ENCODE measurements at regions not wholly inside any gene's neighbourhood (a gene's known extent, or its start where the extent isn't known, plus 50 kb on each side); places are given as distances from the start of the nearest gene placed in this dataset.
A peak's percentile ranks its signal among the peaks of the same experiment; 100 is the strongest.
"Not testable (repeated sequence)": the region's sequence is repeated elsewhere in the genome, so short reads cannot be mapped to it uniquely, and the experiment has no call there.

GRCh38 chr2:12490641-12491040 lies 226.1 kb upstream of the TRIB2 start:
- no peaks in the 10 kb centered on the region for H3K27me3 ChIP-seq (ENCODE audit: insufficient read depth, low read depth)
- no peaks in the 10 kb centered on the region for H3K79me2 ChIP-seq (ENCODE audit: low read depth)
- no peak overlapping the region for H3K27ac ChIP-seq
- H2AFZ ChIP-seq = no peak overlapping the region
- ChIA-PET CTCF (no interaction called here), POLR2A (ENCODE audit: unreplicated experiment) (no interaction called here)
- H3K36me3 ChIP-seq (ENCODE audit: low read depth) = no peaks in the 10 kb centered on the region
- no peak for TF ChIP-seq EZH2 (IDR thresholded peaks at IDR 0.05; ENCODE audit: low read depth)
- TF ChIP-seq, protein P1, sequence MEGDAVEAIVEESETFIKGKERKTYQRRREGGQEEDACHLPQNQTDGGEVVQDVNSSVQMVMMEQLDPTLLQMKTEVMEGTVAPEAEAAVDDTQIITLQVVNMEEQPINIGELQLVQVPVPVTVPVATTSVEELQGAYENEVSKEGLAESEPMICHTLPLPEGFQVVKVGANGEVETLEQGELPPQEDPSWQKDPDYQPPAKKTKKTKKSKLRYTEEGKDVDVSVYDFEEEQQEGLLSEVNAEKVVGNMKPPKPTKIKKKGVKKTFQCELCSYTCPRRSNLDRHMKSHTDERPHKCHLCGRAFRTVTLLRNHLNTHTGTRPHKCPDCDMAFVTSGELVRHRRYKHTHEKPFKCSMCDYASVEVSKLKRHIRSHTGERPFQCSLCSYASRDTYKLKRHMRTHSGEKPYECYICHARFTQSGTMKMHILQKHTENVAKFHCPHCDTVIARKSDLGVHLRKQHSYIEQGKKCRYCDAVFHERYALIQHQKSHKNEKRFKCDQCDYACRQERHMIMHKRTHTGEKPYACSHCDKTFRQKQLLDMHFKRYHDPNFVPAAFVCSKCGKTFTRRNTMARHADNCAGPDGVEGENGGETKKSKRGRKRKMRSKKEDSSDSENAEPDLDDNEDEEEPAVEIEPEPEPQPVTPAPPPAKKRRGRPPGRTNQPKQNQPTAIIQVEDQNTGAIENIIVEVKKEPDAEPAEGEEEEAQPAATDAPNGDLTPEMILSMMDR (conservative IDR thresholded peaks at IDR 0.05) = no peak
- intact Hi-C loops (cut with micrococcal nuclease; ENCODE audit: unreplicated experiment) = no loop called here
- DNase-seq = no peak
- no peaks in the 10 kb centered on the region for H3K9me2 ChIP-seq (ENCODE audit: insufficient read depth)
- H3F3A ChIP-seq (ENCODE audit: insufficient read depth, low read depth) = peaks cover 34% of the 10 kb centered on the region
- H3K4me2 ChIP-seq = no peak overlapping the region
- H4K20me1 ChIP-seq (ENCODE audit: insufficient read depth) = no peaks in the 10 kb centered on the region
- no TSS peak for BruUV-seq (replicated peaks)
- no peak overlapping the region for H3K4me3 ChIP-seq
- H3K4me1 ChIP-seq (replicated peaks; ENCODE audit: insufficient read depth) = peaks cover 30% of the 10 kb centered on the region
- no peaks in the 10 kb centered on the region for H3K9me3 ChIP-seq (ENCODE audit: insufficient read depth, low read depth)

GRCh38 chr2:12492360-12492759 lies 224.4 kb upstream of the TRIB2 start:
- POLR2A ChIA-PET (ENCODE audit: unreplicated experiment); H3K79me2 ChIP-seq (ENCODE audit: low read depth); H3K4me2 ChIP-seq; H2AFZ ChIP-seq; H3K36me3 ChIP-seq (ENCODE audit: low read depth); CTCF ChIA-PET; H3K27ac ChIP-seq; H3K27me3 ChIP-seq (ENCODE audit: insufficient read depth, low read depth); DNase-seq; BruUV-seq (replicated peaks); H3K9me2 ChIP-seq (ENCODE audit: insufficient read depth); H3K4me3 ChIP-seq; H3K9me3 ChIP-seq (ENCODE audit: insufficient read depth, low read depth); H4K20me1 ChIP-seq (ENCODE audit: insufficient read depth): not testable (repeated sequence)
- H3F3A ChIP-seq (ENCODE audit: insufficient read depth, low read depth) = peaks cover 17% of the 10 kb centered on the region
- intact Hi-C loops (cut with micrococcal nuclease; ENCODE audit: unreplicated experiment) = loop anchor here (2.0 kb wide), 1 partner anchor 36 kb away; no protein-coding TSS in a partner anchor
- H3K4me1 ChIP-seq (replicated peaks; ENCODE audit: insufficient read depth) = peaks cover 13% of the 10 kb centered on the region

- ChIA-PET CTCF (no interaction called here), POLR2A (ENCODE audit: unreplicated experiment) (interaction anchor here (0.7 kb wide), 1 partner anchor 1660 kb away, joined by 3 read pairs; no protein-coding TSS in a partner anchor)
- Histone ChIP-seq H3K27ac (peak overlapping the region; percentile 23), H3K4me1 (replicated peaks; ENCODE audit: insufficient read depth) (peaks cover 12% of the 10 kb centered on the region), H3K4me2 (peak overlapping the region; percentile 37), H4K20me1 (ENCODE audit: insufficient read depth) (no peaks in the 10 kb centered on the region), H3K27me3 (ENCODE audit: insufficient read depth, low read depth) (no peaks in the 10 kb centered on the region), H3K4me3 (no peak overlapping the region), H3K79me2 (ENCODE audit: low read depth) (no peaks in the 10 kb centered on the region), H3F3A (ENCODE audit: insufficient read depth, low read depth) (peaks cover 15% of the 10 kb centered on the region), H3K36me3 (ENCODE audit: low read depth) (no peaks in the 10 kb centered on the region), H3K9me3 (ENCODE audit: insufficient read depth, low read depth) (no peaks in the 10 kb centered on the region), H3K9me2 (ENCODE audit: insufficient read depth) (no peaks in the 10 kb centered on the region), H2AFZ (peak overlapping the region; percentile 42; the same call in 1 of the 2 replicates)
- intact Hi-C loops (cut with micrococcal nuclease; ENCODE audit: unreplicated experiment) = loop anchor here (2.0 kb wide), 1 partner anchor 36 kb away; no protein-coding TSS in a partner anchor
- no TSS peak for BruUV-seq (replicated peaks)
- DNase-seq = peak; percentile 76 to 87
- TF ChIP-seq, protein P1 (conservative IDR thresholded peaks at IDR 0.05) = no peak
- TF ChIP-seq EZH2 (IDR thresholded peaks at IDR 0.05; ENCODE audit: low read depth) = no peak
These were observed 223.7 kb upstream of the TRIB2 start for GRCh38 chr2:12493031-12493513.

DNA sequence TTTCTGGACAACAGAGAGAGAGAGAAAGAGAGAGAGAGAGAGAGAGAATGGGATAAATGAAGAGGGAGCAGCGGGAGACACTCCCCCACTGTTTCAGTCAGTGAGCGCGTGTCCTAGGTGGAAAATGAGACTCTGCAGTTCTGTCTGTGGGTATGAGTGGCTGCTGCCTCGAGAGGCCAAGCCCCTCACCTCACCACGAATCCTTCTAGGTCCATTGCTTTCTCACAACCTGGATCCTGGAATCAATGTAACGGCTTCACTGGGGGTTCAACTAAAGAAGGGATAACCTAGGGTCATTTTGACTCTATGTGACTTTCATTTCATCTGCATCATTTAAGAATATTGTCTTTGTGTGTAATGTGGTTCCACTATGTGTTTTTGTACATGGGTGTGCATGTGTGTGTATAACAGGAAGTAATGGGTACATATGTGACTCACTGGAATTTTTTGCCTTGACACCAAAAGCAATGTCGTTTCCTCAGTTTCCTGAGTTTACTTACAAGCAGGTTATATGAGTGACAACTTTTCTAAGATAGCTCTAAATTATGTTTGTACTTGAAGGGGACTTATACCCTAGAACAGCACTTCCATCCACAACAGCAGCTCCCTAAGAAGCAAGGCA lies 221.4 kb upstream of the TRIB2 start:
- Histone ChIP-seq H3K4me2 (no peak overlapping the region), H4K20me1 (ENCODE audit: insufficient read depth) (no peaks in the 10 kb centered on the region), H3K27ac (no peak overlapping the region), H2AFZ (no peak overlapping the region), H3K9me3 (ENCODE audit: insufficient read depth, low read depth) (no peaks in the 10 kb centered on the region), H3K36me3 (ENCODE audit: low read depth) (no peaks in the 10 kb centered on the region), H3K79me2 (ENCODE audit: low read depth) (no peaks in the 10 kb centered on the region), H3K4me1 (replicated peaks; ENCODE audit: insufficient read depth) (peaks cover 22% of the 10 kb centered on the region), H3K4me3 (no peak overlapping the region), H3K27me3 (ENCODE audit: insufficient read depth, low read depth) (no peaks in the 10 kb centered on the region), H3F3A (ENCODE audit: insufficient read depth, low read depth) (peaks cover 20% of the 10 kb centered on the region), H3K9me2 (ENCODE audit: insufficient read depth) (no peaks in the 10 kb centered on the region)
- CTCF ChIA-PET = no interaction called here
- no TSS peak for BruUV-seq (replicated peaks)
- TF ChIP-seq, protein P1 (conservative IDR thresholded peaks at IDR 0.05) = no peak
- TF ChIP-seq EZH2 (IDR thresholded peaks at IDR 0.05; ENCODE audit: low read depth) = no peak
- DNase-seq = no peak
- intact Hi-C loops (cut with micrococcal nuclease; ENCODE audit: unreplicated experiment) = no loop called here
- POLR2A ChIA-PET (ENCODE audit: unreplicated experiment) = no interaction called here
